ENCODE measurements at regions not wholly inside any gene's neighbourhood (a gene's known extent, or its start where the extent isn't known, plus 50 kb on each side); places are given as distances from the start of the nearest gene placed in this dataset.

DNA sequence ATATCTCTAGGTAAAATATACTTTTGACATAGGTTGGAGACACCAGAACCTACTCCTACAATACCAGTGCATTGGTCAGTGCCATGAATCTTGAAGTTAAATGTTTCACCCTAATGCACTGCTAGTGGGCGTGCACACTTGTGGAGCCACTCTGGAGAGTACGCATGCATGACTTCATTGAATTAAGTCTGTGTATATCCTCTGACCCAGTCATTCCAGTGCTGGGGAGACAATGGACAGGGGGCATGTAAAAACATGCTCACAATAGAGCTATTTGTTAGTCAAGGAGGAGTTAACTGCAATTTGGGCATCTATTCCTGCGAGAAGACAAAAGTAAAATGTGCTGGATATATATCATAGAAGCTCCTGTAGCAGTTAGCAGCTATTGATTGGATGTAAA, 335.4 kb upstream of the NCAM1 start:
- TF ChIP-seq, protein P1, sequence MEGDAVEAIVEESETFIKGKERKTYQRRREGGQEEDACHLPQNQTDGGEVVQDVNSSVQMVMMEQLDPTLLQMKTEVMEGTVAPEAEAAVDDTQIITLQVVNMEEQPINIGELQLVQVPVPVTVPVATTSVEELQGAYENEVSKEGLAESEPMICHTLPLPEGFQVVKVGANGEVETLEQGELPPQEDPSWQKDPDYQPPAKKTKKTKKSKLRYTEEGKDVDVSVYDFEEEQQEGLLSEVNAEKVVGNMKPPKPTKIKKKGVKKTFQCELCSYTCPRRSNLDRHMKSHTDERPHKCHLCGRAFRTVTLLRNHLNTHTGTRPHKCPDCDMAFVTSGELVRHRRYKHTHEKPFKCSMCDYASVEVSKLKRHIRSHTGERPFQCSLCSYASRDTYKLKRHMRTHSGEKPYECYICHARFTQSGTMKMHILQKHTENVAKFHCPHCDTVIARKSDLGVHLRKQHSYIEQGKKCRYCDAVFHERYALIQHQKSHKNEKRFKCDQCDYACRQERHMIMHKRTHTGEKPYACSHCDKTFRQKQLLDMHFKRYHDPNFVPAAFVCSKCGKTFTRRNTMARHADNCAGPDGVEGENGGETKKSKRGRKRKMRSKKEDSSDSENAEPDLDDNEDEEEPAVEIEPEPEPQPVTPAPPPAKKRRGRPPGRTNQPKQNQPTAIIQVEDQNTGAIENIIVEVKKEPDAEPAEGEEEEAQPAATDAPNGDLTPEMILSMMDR (conservative IDR thresholded peaks at IDR 0.05; ENCODE audit: low read depth, low read length) = no peak
- TF ChIP-seq POLR2A (IDR thresholded peaks at IDR 0.05; ENCODE audit: low read depth, low read length) = no peak
- no peak for TF ChIP-seq SMC3 (IDR thresholded peaks at IDR 0.05; ENCODE audit: low read depth, low read length)
- no peak for TF ChIP-seq RAD21 (IDR thresholded peaks at IDR 0.05; ENCODE audit: low read length)
- no peak for TF ChIP-seq RCOR1 (IDR thresholded peaks at IDR 0.05; ENCODE audit: insufficient replicate concordance, low read length)
- TF ChIP-seq NFE2L2 (IDR thresholded peaks at IDR 0.05; ENCODE audit: low read depth, low read length) = no peak
- no peak for TF ChIP-seq RFX5 (IDR thresholded peaks at IDR 0.05; ENCODE audit: low read depth, low read length)
- TF ChIP-seq CEBPB (IDR thresholded peaks at IDR 0.05; ENCODE audit: low read depth, low read length) = no peak
- no peak for TF ChIP-seq CHD1 (IDR thresholded peaks at IDR 0.05; ENCODE audit: low read depth, low read length)
- TF ChIP-seq, protein P2, sequence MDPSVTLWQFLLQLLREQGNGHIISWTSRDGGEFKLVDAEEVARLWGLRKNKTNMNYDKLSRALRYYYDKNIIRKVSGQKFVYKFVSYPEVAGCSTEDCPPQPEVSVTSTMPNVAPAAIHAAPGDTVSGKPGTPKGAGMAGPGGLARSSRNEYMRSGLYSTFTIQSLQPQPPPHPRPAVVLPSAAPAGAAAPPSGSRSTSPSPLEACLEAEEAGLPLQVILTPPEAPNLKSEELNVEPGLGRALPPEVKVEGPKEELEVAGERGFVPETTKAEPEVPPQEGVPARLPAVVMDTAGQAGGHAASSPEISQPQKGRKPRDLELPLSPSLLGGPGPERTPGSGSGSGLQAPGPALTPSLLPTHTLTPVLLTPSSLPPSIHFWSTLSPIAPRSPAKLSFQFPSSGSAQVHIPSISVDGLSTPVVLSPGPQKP (IDR thresholded peaks at IDR 0.05; ENCODE audit: borderline replicate concordance, low read depth, low read length) = no peak
